NCI-H128 (cell line): ENCODE measurements at regions not wholly inside any gene's neighbourhood (a gene's known extent, or its start where the extent isn't known, plus 50 kb on each side); places are given as distances from the start of the nearest gene placed in this dataset.
"Not testable (repeated sequence)": the region's sequence is repeated elsewhere in the genome, so short reads cannot be mapped to it uniquely, and the experiment has no call there.

ENCODE experiments used
- DNase-seq: peaks from one replicate; lab custom pipeline; 2025; ENCODE audit not compliant: unreplicated experiment; lab: John Stamatoyannopoulos, UW

GRCh38 chrX:13387666-13388494 lies 68.0 kb upstream of the ATXN3L start:
- no peak for DNase-seq

- no peak for DNase-seq
Measured at GRCh38 chrX:13386636-13387035, 66.8 kb upstream of the ATXN3L start.

GRCh38 chrX:13386092-13386491 lies 66.2 kb upstream of the ATXN3L start:
- DNase-seq, result no peak

GRCh38 chrX:13383907-13384306 lies 64.1 kb upstream of the ATXN3L start:
- no peak for DNase-seq

- DNase-seq, result no peak
Measured at GRCh38 chrX:13381514-13381913, 61.7 kb upstream of the ATXN3L start.

- DNase-seq, result no peak
Measured at GRCh38 chrX:13380211-13380610, 60.4 kb upstream of the ATXN3L start.

- not testable (repeated sequence) for DNase-seq
Measured at GRCh38 chrX:13378562-13379518, 59.0 kb upstream of the ATXN3L start.

GRCh38 chrX:13377550-13377934 lies 57.7 kb upstream of the ATXN3L start:
- no peak for DNase-seq

- peak; percentile 43 for DNase-seq
Measured at GRCh38 chrX:13376857-13377549, 57.1 kb upstream of the ATXN3L start.

GRCh38 chrX:13375596-13375995 lies 55.7 kb upstream of the ATXN3L start:
- not testable (repeated sequence) for DNase-seq

GRCh38 chrX:13374364-13374763 lies 54.5 kb upstream of the ATXN3L start:
- no peak for DNase-seq

GRCh38 chrX:13373431-13374187 lies 53.8 kb upstream of the ATXN3L start:
- DNase-seq, result no peak

GRCh38 chrX:13373027-13373426 lies 53.2 kb upstream of the ATXN3L start:
- no peak for DNase-seq

- DNase-seq, result no peak
Measured at GRCh38 chrX:13372203-13372980, 52.5 kb upstream of the ATXN3L start.

- no peak for DNase-seq
Measured at GRCh38 chrX:13371186-13371585, 51.3 kb upstream of the ATXN3L start.

- DNase-seq, result no peak
Measured at GRCh38 chrX:13370713-13371112, 50.9 kb upstream of the ATXN3L start.
